ENCODE measurements at regions not wholly inside any gene's neighbourhood (a gene's known extent, or its start where the extent isn't known, plus 50 kb on each side); places are given as distances from the start of the nearest gene placed in this dataset.

DNA sequence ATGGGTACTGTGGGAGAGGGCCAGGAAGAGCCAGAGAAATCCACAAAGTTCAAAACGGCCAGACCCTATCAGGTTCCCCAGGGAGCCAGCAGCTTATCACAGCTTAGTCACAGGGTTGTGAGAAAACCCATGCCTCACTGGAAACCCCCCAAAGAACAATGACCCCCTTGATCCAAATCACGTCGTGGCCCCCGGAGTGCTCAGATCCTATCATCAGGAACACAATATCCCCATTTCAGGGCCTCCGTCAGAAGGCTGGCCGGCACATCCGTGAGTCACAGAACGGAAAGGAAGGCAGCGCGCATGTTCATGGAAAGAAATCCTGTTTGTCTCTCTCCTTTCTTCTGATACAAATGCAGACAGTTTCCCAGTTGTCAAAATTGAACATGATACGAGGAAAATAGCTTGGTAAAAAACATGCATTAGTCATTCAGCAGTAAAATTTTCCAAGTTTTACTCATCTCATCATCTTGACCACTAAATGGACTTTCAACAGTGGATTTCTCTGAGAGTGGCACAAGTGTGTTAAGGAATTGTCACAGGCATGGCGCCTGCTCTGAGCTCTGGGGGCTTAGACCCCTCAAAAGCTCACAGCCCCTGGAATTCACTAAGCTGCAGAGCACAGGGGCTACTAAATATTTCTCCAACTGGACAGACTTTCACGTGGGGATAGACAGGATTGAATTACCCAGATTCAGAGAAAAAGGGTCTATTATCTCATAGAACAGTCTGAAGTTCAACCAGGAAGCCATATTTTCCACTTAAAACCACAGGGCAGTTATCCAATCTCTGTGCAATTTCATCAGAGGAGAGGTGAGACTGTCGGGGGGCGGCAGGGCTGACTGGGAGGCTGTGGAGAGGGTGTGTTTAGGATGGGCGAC, 124.8 kb downstream of the RIPK4 start:
- no peak for TF ChIP-seq CTCF (conservative IDR thresholded peaks at IDR 0.05; ENCODE audit: low read length)
- TF ChIP-seq EZH2phosphoT487 (IDR thresholded peaks at IDR 0.05; ENCODE audit: borderline replicate concordance, low read depth, low read length), result no peak
